H1 (cell line): ENCODE measurements at regions not wholly inside any gene's neighbourhood (a gene's known extent, or its start where the extent isn't known, plus 50 kb on each side); places are given as distances from the start of the nearest gene placed in this dataset.

Experiments used
- CTCF ChIA-PET: fragments of 300-600 bp; sonication (Branson Sonifier 250); formaldehyde crosslinking; loops from one replicate; lab custom pipeline; 2021; ENCODE audit not compliant: partially characterized antibody; lab: Charles Lee
- POLR2A ChIA-PET: fragments of 300-600 bp; sonication (Branson Sonifier 250); formaldehyde crosslinking; loops from one replicate; lab custom pipeline; 2021; ENCODE audit warnings: inconsistent platforms; ENCODE audit not compliant: partially characterized antibody; lab: Charles Lee
- DNase-seq, 2 experiments: peaks; one replicate each; pipeline versions ENCODE4 v3.0.0 to v3.0.0-alpha.2; 2010 to 2022; ENCODE audit warnings: low spot score in 2 of 2, low read depth in 1 of 2, mixed read lengths in 1 of 2
- FAIRE-seq: peaks from 2 replicates; lab custom pipeline; 2011; peaks lifted over from hg19 to GRCh38; lab: Jason Lieb, UNC
- H2AFZ ChIP-seq: 2 replicates; pipeline ENCODE4 v1.8.1; 2012; ENCODE audit warnings: low read length, inconsistent platforms
- H2AK5ac ChIP-seq: 2 replicates; pipeline ENCODE4 v1.6.1; 2013; ENCODE audit warnings: low read depth, low read length
- H2BK120ac ChIP-seq: replicated peaks from 2 replicates; pipeline ENCODE3; 2013; ENCODE audit warnings: low read depth, low read length, inconsistent platforms
- H2BK12ac ChIP-seq: 2 replicates; pipeline ENCODE4 v1.6.1; 2013; ENCODE audit warnings: low read depth, low read length
- H2BK15ac ChIP-seq: 2 replicates; pipeline ENCODE4 v1.6.1; 2013; ENCODE audit warnings: low read length
- H2BK20ac ChIP-seq: 2 replicates; pipeline ENCODE4 v1.6.1; 2013; ENCODE audit warnings: low read length
- H2BK5ac ChIP-seq: 2 replicates; pipeline ENCODE4 v1.6.1; 2013; ENCODE audit warnings: low read depth, low read length
- H3K14ac ChIP-seq: 2 replicates; pipeline ENCODE4 v1.6.1; 2013; ENCODE audit warnings: inconsistent platforms; ENCODE audit not compliant: insufficient read length
- H3K18ac ChIP-seq: 2 replicates; pipeline ENCODE4 v1.6.1; 2013; ENCODE audit warnings: low read length; ENCODE audit errors: extremely low read depth
- H3K23ac ChIP-seq: 2 replicates; pipeline ENCODE4 v1.6.1; 2013; ENCODE audit warnings: inconsistent platforms; ENCODE audit not compliant: insufficient read length
- H3K23me2 ChIP-seq: 2 replicates; pipeline ENCODE4 v1.6.1; 2013; ENCODE audit warnings: low read depth, low read length
- H3K27ac ChIP-seq: 2 replicates; pipeline ENCODE4 v1.6.1; 2011; ENCODE audit warnings: low read depth, low read length, inconsistent platforms
- H3K27me3 ChIP-seq, 4 experiments: replicated peaks in 1 of 4; 1 replicate in 1 of 4; 2 replicates in 3 of 4; pipeline versions ENCODE4 v1.6.1 to v1.8.1; 2011 to 2013; ENCODE audit warnings: low read length in 3 of 4, mild to moderate bottlenecking in 3 of 4, inconsistent platforms in 2 of 4, mixed read lengths in 2 of 4, moderate library complexity in 1 of 4; ENCODE audit not compliant: control insufficient read depth in 3 of 4, insufficient read depth in 3 of 4; ENCODE audit errors: extremely low read depth in 1 of 4
- H3K36me3 ChIP-seq, 4 experiments: 2 replicates each; pipeline versions ENCODE4 v1.6.1 to v1.8.1; 2011 to 2013; ENCODE audit warnings: mild to moderate bottlenecking in 4 of 4, low read length in 3 of 4, moderate library complexity in 2 of 4, control low read depth in 1 of 4, inconsistent platforms in 1 of 4; ENCODE audit not compliant: insufficient read depth in 4 of 4, control insufficient read depth in 2 of 4
- H3K4ac ChIP-seq: replicated peaks from 2 replicates; pipeline ENCODE3; 2013; ENCODE audit warnings: low read length, low read depth, mixed read lengths, inconsistent platforms; ENCODE audit not compliant: insufficient read length
- H3K4me1 ChIP-seq, 4 experiments: replicated peaks in 1 of 4; 1 replicate in 1 of 4; 2 replicates in 3 of 4; pipeline versions ENCODE4 v1.6.1 to v1.8.1; 2011 to 2013; ENCODE audit warnings: low read length in 3 of 4, inconsistent platforms in 2 of 4, mixed read lengths in 1 of 4; ENCODE audit not compliant: insufficient read depth in 4 of 4, control insufficient read depth in 3 of 4
- H3K4me2 ChIP-seq, 2 experiments: 2 replicates each; pipeline versions ENCODE4 v1.6.1 to v1.8.1; 2011 to 2013; ENCODE audit warnings: low read depth in 2 of 2, low read length in 2 of 2, control low read depth in 1 of 2, inconsistent platforms in 1 of 2, mild to moderate bottlenecking in 1 of 2; ENCODE audit not compliant: insufficient read depth in 1 of 2
- H3K4me3 ChIP-seq, 4 experiments: fragments of 200-600, 300-600 bp in 1 of 4; sonication (generic), shearing (Covaris generic), sonication (Bioruptor Twin) in 1 of 4; 2 replicates each; pipeline versions ENCODE4 v1.5.1 to v1.8.1; 2011 to 2016; ENCODE audit warnings: low read length in 4 of 4, low read depth in 3 of 4, control low read depth in 2 of 4, inconsistent platforms in 2 of 4, mild to moderate bottlenecking in 2 of 4, mixed read lengths in 1 of 4, moderate library complexity in 1 of 4; ENCODE audit not compliant: insufficient read depth in 2 of 4; ENCODE audit errors: extremely low read depth in 1 of 4
- H3K56ac ChIP-seq: replicated peaks from 2 replicates; pipeline ENCODE3; 2013; ENCODE audit warnings: low read depth, mild to moderate bottlenecking, mixed read lengths, low read length, inconsistent platforms; ENCODE audit not compliant: insufficient read length
- H3K79me1 ChIP-seq: 2 replicates; pipeline ENCODE4 v1.6.1; 2013; ENCODE audit warnings: low read depth, low read length, control low read depth
- H3K79me2 ChIP-seq, 2 experiments: 2 replicates each; pipeline versions ENCODE4 v1.6.1 to v1.8.1; 2012 to 2013; ENCODE audit warnings: low read length in 2 of 2, mild to moderate bottlenecking in 2 of 2, inconsistent platforms in 1 of 2; ENCODE audit not compliant: insufficient read depth in 2 of 2, control insufficient read depth in 1 of 2
- H3K9ac ChIP-seq, 4 experiments: replicated peaks in 1 of 4; 1 replicate in 1 of 4; 2 replicates in 3 of 4; pipeline versions ENCODE4 v1.6.1 to v1.8.1; 2011 to 2013; ENCODE audit warnings: low read depth in 3 of 4, low read length in 3 of 4, control low read depth in 2 of 4, mild to moderate bottlenecking in 2 of 4, moderate library complexity in 2 of 4, inconsistent platforms in 1 of 4; ENCODE audit errors: extremely low read depth in 1 of 4
- H3K9me3 ChIP-seq, 2 experiments: 2 replicates each; pipeline versions ENCODE4 v1.6.1 to v1.8.1; 2012 to 2013; ENCODE audit warnings: mild to moderate bottlenecking in 2 of 2, moderate library complexity in 2 of 2, control low read depth in 1 of 2, inconsistent platforms in 1 of 2, low read depth in 1 of 2, low read length in 1 of 2, mixed read lengths in 1 of 2; ENCODE audit not compliant: insufficient read depth in 2 of 2
- H4K20me1 ChIP-seq, 2 experiments: replicated peaks in 1 of 2; 2 replicates each; pipeline versions ENCODE3 to v1.8.1; 2011 to 2013; ENCODE audit warnings: inconsistent platforms in 2 of 2, low read length in 2 of 2, mild to moderate bottlenecking in 1 of 2; ENCODE audit not compliant: insufficient read depth in 2 of 2, control insufficient read depth in 1 of 2
- H4K5ac ChIP-seq: 2 replicates; pipeline ENCODE4 v1.6.1; 2013; ENCODE audit warnings: low read length, low read depth, mixed read lengths, inconsistent platforms; ENCODE audit not compliant: insufficient read length
- H4K8ac ChIP-seq: 2 replicates; pipeline ENCODE4 v1.8.0; 2013; ENCODE audit warnings: mild to moderate bottlenecking, moderate library complexity, low read length, inconsistent platforms; ENCODE audit not compliant: insufficient read depth; ENCODE audit errors: extremely low read depth
- H4K91ac ChIP-seq: replicated peaks from 2 replicates; pipeline ENCODE3; 2013; ENCODE audit warnings: low read length, mixed read lengths, inconsistent platforms; ENCODE audit not compliant: insufficient read length
- BRCA1 ChIP-seq: IDR thresholded peaks from 2 replicates; pipeline ENCODE4 v1.6.1; 2012; ENCODE audit warnings: low read depth, low read length, improper control_type of control experiment
- HDAC2 ChIP-seq, 2 experiments: fragments of 300-600 bp in 1 of 2; sonication (generic) in 1 of 2; IDR thresholded peaks; 2 replicates each; pipeline ENCODE4 v1.6.1; 2011 to 2012; ENCODE audit warnings: low read depth in 2 of 2, low read length in 2 of 2, mild to moderate bottlenecking in 2 of 2, moderate library complexity in 2 of 2, borderline replicate concordance in 1 of 2, inconsistent platforms in 1 of 2
- KDM1A ChIP-seq: fragments of 200-600, 300-600 bp; sonication (generic); IDR thresholded peaks from 2 replicates; pipeline ENCODE4 v1.7.1; 2016; ENCODE audit warnings: mild to moderate bottlenecking, low read length, borderline replicate concordance
- SIN3A ChIP-seq, 2 experiments: IDR thresholded peaks in 1 of 2; conservative IDR thresholded peaks in 1 of 2; 2 replicates each; pipeline ENCODE4 v1.6.1; 2011 to 2012; ENCODE audit warnings: low read length in 2 of 2, improper control_type of control experiment in 1 of 2, low read depth in 1 of 2, mild to moderate bottlenecking in 1 of 2
- SP4 ChIP-seq: IDR thresholded peaks from 2 replicates; pipeline ENCODE4 v1.6.1; 2012; ENCODE audit warnings: low read length, inconsistent platforms
- SUZ12 ChIP-seq: fragments of 200-600 bp; sonication (generic); IDR thresholded peaks from 2 replicates; pipeline ENCODE4 v1.6.1; 2012; ENCODE audit warnings: mild to moderate bottlenecking, inconsistent platforms, low read length, moderate library complexity, mixed read lengths
- TBP ChIP-seq: IDR thresholded peaks from 2 replicates; pipeline ENCODE4 v1.6.1; 2011; ENCODE audit warnings: low read depth, low read length, improper control_type of control experiment
- WGBS, 2 experiments: shearing (Covaris generic) in 1 of 2; methylation state at CpG; one replicate each; pipeline versions ENCODE4 v1.1.6 to v1.1.7; 2013 to 2015; ENCODE audit warnings: low lambda C conversion rate in 2 of 2, mixed read lengths in 2 of 2, inconsistent platforms in 1 of 2, low coverage in 1 of 2, missing lambda C conversion rate in 1 of 2; ENCODE audit not compliant: insufficient replicate concordance in 2 of 2, insufficient coverage in 1 of 2, insufficient read length in 1 of 2; ENCODE audit errors: extremely low coverage in 1 of 2, missing lambda C conversion rate in 1 of 2; 5-methylcytosine and 5-hydroxymethylcytosine counted together

DNA sequence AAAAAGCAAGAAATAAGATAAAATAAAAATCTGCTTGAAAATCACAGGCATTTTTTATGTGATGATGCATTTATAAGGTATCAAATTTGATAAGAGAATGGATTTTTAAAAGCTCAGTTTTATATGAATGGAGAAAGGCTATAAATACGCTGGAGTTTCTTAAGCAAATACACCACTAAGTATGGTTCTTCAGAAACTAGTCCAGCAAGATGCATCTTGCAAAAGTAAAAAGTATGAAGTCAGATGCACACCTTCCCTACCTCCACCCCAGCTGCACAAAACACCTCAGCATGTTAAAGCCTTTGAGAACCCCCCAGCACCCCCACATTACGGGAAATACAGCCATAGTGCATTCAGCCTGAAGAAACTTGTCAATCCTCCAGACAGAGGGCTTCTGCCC is 143.1 kb upstream of the PROX1 start:
- WGBS, 2 experiments = 85% methylated on average over 2 of the region's 2 CpGs; no CpG with 5 or more reads in 1 of the 2 experiments
- TF ChIP-seq SUZ12 (no peak), BRCA1 (no peak), TBP (no peak), SIN3A (conservative IDR thresholded peaks at IDR 0.05 in 1 of 2, IDR thresholded peaks at IDR 0.05 in 1 of 2; ENCODE audit: low read depth in 1 of 2, low read length in 2 of 2) (no peak), HDAC2 (IDR thresholded peaks at IDR 0.05; ENCODE audit: borderline replicate concordance in 1 of 2, low read depth in 2 of 2, low read length in 2 of 2) (no peak), KDM1A (no peak), SP4 (no peak)

More for the DNA sequence above, 143.1 kb upstream of the PROX1 start:
- H2BK12ac ChIP-seq = no peak overlapping the region
- no peak overlapping the region for H2BK15ac ChIP-seq
- CTCF ChIA-PET = interaction anchor here (1.0 kb wide), 1 partner anchor 11 kb away, joined by 3 read pairs; no protein-coding TSS in a partner anchor
- no peaks in the 10 kb centered on the region for H4K20me1 ChIP-seq
- H3K9ac ChIP-seq = no peak overlapping the region
- H3K79me1 ChIP-seq = no peaks in the 10 kb centered on the region
- H2BK5ac ChIP-seq = no peak overlapping the region
- no peak for FAIRE-seq
- H3K18ac ChIP-seq = no peak overlapping the region
- H3K4me1 ChIP-seq = no peaks in the 10 kb centered on the region
- H3K4ac ChIP-seq = no peak overlapping the region
- H3K23me2 ChIP-seq = no peaks in the 10 kb centered on the region
- H2BK120ac ChIP-seq = no peak overlapping the region
- no peaks in the 10 kb centered on the region; a peak in 1 of 7 replicates for H3K27me3 ChIP-seq
- H3K56ac ChIP-seq = no peak overlapping the region
- H4K8ac ChIP-seq = no peak overlapping the region
- no peaks in the 10 kb centered on the region for H3K9me3 ChIP-seq
- H3K14ac ChIP-seq = no peak overlapping the region
- POLR2A ChIA-PET = no interaction called here
- no peak overlapping the region for H4K5ac ChIP-seq
- no peak overlapping the region for H3K4me2 ChIP-seq
- no peak overlapping the region for H3K4me3 ChIP-seq
- H2AFZ ChIP-seq = no peak overlapping the region
- no peaks in the 10 kb centered on the region for H3K36me3 ChIP-seq
- no peak overlapping the region for H3K27ac ChIP-seq
- H3K23ac ChIP-seq = no peak overlapping the region
- no peak overlapping the region for H4K91ac ChIP-seq
- H3K79me2 ChIP-seq = no peaks in the 10 kb centered on the region
- H2BK20ac ChIP-seq = no peak overlapping the region
- H2AK5ac ChIP-seq = no peak overlapping the region
- DNase-seq = no peak
